GM21423 (cell line): ENCODE measurements at regions not wholly inside any gene's neighbourhood (a gene's known extent, or its start where the extent isn't known, plus 50 kb on each side); places are given as distances from the start of the nearest gene placed in this dataset.

ENCODE experiments used
- ATAC-seq: cut with Tn5 transposase; IDR thresholded peaks from one replicate; pipeline ENCODE4 v1.9.1; 2021; ENCODE audit warnings: mild to moderate bottlenecking, moderate library complexity; ENCODE audit not compliant: unreplicated experiment

GRCh38 chr14:54088271-54088670 is 131.6 kb upstream of the BMP4 start:
- ATAC-seq, result no peak

GRCh38 chr14:54090274-54090673 is 133.6 kb upstream of the BMP4 start:
- ATAC-seq, result no peak

GRCh38 chr14:54094765-54095164 is 138.1 kb upstream of the BMP4 start:
- ATAC-seq, result no peak

GRCh38 chr14:54098536-54098935 is 141.9 kb upstream of the BMP4 start:
- ATAC-seq, result no peak

- ATAC-seq, result no peak
Observed at GRCh38 chr14:54102051-54102456, 145.4 kb upstream of the BMP4 start.

- ATAC-seq, result no peak
Observed at GRCh38 chr14:54102530-54102929, 145.9 kb upstream of the BMP4 start.

- no peak for ATAC-seq
Observed at GRCh38 chr14:54104601-54105145, 148.0 kb upstream of the BMP4 start.

- ATAC-seq, result no peak
Observed at GRCh38 chr14:54105406-54105805, 148.8 kb upstream of the BMP4 start.

- ATAC-seq, result no peak
Observed at GRCh38 chr14:54105898-54106297, 149.3 kb upstream of the BMP4 start.

GRCh38 chr14:54106661-54107377 is 150.2 kb upstream of the BMP4 start:
- ATAC-seq, result no peak

- no peak for ATAC-seq
Observed at GRCh38 chr14:54108481-54109471, 152.2 kb upstream of the BMP4 start.

- no peak for ATAC-seq
Observed at GRCh38 chr14:54109521-54110120, 153.0 kb upstream of the BMP4 start.

GRCh38 chr14:54114941-54115340 is 158.3 kb upstream of the BMP4 start:
- ATAC-seq, result no peak

GRCh38 chr14:54116198-54116885 is 159.7 kb upstream of the BMP4 start:
- no peak for ATAC-seq

GRCh38 chr14:54116972-54117371 is 160.3 kb upstream of the BMP4 start:
- ATAC-seq, result no peak

- ATAC-seq, result no peak
Observed at GRCh38 chr14:54117396-54117795, 160.8 kb upstream of the BMP4 start.

GRCh38 chr14:54117924-54118323 is 161.3 kb upstream of the BMP4 start:
- ATAC-seq, result no peak

- ATAC-seq, result no peak
Observed at GRCh38 chr14:54120260-54120659, 163.6 kb upstream of the BMP4 start.

- no peak for ATAC-seq
Observed at GRCh38 chr14:54121466-54122027, 164.9 kb upstream of the BMP4 start.

- no peak for ATAC-seq
Observed at GRCh38 chr14:54123841-54124240, 167.2 kb upstream of the BMP4 start.
